Left kidney (tissue), 1 donor: ENCODE measurements at regions not wholly inside any gene's neighbourhood (a gene's known extent, or its start where the extent isn't known, plus 50 kb on each side); places are given as distances from the start of the nearest gene placed in this dataset.

Source experiments
- DNase-seq: peaks from one replicate; pipeline ENCODE4 v3.0.0-alpha.2; 2013

DNA sequence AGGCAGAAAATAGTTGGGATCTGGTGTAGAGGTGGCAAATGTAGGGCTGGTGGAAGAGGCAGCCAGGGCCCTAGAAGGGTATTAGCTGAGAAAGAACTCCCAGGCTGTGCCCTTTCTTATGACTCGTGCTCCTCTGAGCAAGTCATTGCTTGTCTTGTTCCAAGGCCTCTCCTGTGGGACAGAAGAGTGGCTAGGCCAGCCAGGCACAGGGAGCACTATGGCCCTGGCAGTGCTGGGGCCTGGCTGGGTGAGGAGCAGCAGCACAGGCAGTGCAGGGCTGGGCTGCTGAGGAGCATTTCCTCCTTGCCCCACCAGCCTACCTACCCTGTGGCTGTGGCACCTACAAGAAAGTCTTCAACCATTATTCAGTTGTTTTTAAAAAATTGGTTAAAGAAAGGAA, 298.5 kb upstream of the NR3C2 start:
- no peak for DNase-seq

- no peak for DNase-seq
These were observed 295.0 kb upstream of the NR3C2 start for GRCh38 chr4:148737061-148737770.

DNA sequence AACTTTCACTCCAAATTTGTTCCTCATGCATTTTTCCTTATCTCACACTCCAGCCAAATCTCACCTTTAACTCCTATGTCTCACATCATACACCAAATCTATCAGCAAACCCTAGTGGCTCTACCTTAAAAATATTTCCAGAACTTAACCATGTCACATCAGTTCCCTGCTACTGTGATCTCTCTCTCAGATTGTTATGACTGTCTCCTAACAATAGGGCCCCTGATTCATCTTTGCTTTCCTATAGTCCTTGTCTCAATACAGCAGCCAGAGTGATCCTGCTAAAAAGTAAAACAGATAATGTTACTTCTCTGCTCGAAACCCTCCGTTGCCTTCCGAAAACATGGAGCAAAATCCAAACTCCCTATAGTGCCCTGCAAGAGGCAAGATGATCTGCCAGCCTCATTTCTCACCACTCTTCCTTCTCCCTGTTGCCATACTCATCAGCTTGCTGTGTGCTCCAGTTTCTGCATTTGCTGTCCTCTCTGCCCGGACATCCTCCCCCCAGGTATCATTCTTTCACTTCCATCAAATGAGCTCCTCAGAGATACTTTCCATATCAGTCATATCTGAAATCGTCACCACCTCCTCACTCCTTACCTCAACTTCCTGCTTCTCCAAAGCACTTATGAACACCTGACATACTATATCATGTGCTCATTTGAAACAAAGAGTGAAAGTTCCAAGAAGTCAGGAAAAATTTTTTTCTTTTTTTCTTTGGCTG, 293.4 kb upstream of the NR3C2 start:
- no peak for DNase-seq

GRCh38 chr4:148730766-148731165, 288.6 kb upstream of the NR3C2 start:
- DNase-seq = peak; percentile 6

DNA sequence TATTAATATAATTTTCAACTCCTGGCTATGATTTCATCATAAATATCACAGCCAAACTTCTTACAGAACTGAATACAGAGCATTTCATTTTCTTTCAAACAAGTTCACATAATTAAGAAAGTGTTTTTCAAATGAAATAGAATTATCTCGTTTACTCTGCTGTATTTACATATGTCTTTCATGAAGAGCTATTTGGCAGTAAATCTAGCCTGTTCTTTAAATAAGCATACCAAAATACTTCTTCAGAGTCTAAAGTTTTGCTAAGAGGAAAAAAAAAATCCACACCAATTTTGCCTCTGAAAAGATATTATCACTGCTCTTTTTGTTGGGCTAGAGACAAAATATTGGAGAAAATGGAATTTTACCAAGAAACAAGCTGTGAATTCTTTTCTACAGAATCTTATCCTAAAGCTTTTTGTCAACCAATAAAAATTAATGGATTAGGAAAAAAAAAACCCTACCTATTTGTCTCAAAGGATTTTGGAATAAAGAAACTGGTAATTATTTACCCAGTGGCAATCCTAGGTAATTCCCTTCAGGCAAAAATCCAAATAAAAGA, 287.9 kb upstream of the NR3C2 start:
- DNase-seq = no peak

- no peak for DNase-seq
These were observed 275.8 kb upstream of the NR3C2 start for GRCh38 chr4:148717988-148718387.

- DNase-seq = peak; percentile 19
These were observed 274.3 kb upstream of the NR3C2 start for GRCh38 chr4:148716431-148717052.

GRCh38 chr4:148704291-148704690, 262.1 kb upstream of the NR3C2 start:
- no peak for DNase-seq

- no peak for DNase-seq
These were observed 252.5 kb upstream of the NR3C2 start for GRCh38 chr4:148694702-148695101.

DNA sequence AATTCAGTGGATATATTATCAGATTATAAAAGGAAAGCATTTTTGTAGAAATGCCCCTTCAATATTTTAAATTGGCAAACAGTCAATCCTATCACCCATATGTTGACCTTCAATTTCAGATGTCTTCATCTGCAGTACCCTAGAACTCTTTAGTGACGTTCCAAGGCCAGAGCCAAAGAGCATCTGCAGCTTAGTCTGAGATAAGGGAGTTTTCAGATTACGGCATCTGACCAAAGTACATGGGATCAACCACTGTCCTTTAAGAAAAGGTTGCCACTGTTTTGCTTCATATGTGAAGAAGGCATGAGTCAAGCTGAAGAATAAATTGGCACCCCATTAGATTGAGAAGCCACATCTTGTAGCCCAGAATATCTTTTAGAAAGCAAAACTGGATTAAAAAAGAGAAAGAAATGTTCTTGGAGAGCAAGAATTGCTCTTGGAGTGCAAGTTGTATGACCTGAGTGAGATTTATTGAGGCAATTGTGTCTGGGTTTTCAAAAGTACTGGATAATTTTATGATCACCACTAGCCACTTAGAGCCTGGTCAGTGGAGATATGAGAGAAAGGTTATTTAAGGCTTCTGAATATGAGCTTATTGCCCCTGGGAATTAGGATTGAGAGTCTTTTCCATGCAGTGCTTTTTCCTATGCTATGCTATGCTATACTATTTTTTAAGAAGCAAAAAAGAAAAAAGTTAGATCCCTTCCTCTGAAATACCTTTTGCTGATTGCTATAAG, 251.9 kb upstream of the NR3C2 start:
- no peak for DNase-seq

DNA sequence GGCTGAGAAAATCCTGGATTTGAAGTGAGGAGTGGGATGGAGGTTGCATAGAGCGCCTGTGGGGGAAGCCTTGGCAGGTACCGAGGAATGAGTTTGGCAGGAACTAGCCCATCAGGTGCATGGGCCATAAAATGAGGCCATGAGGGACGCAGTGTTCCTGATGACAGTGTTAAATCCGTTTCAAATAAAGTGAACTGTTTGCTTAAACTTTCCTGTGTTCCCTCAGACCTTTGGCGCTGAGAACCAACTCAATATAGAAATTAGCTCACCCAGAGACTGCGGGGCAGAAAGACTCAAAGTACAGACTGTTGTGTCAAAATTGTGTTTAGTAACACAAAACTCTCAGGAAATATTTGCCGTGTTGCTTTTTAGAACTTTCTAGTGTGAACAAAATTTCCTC, 250.0 kb upstream of the NR3C2 start:
- DNase-seq = no peak

DNA sequence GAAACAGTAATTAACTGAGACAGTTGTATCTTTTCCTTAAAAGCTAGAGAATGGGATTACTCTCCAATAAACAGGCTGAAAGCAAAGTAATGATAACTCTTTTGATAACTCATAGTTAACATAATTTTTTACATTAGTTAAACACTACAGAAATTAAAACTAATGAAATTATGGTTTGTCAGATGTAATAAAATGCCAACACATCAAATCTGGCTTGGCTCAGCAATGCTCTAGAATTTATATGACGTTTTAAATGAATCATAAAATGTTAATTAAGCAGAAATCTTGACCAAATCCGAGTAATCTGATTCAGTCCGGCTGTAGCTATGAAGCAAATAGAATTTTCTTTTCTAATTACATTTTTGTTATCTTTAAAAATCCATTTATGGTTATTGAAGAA, 244.2 kb upstream of the NR3C2 start:
- no peak for DNase-seq

DNA sequence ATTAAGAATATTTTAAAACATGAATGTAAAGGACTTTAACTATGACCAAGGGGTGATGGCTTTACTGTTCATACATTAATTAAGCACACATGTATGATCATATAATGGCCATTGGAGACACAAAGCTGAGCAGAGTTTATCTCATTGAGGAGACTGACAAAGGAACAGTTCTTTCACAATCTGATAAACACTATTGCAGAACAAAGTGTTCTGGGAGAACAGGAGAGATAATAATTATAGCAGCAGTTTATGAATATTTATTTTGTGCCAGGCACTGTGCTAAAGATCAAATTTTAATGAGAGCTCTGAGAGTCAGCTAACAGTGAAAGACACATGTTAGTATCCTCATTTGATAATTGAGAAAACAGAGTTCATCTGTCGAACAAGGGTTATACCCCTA, 242.4 kb upstream of the NR3C2 start:
- no peak for DNase-seq

DNA sequence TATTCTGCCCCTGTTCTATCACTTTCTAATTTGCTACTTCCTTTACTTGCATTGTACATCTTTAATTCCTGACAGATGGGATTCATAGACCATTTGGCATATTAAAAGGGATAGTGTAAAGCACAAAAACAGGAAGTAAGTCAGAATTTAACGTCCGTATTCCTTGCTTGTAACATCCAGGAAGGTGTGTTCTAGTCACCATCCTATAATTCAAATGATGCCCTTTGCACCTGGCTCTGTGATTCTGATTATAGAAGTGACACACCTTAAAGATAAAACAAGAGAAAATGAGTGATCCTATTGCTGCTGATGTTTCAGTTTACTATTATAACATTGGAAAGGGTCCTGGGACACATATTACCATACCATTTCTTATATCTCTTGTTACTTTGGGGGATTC, 238.7 kb upstream of the NR3C2 start:
- DNase-seq = no peak

DNA sequence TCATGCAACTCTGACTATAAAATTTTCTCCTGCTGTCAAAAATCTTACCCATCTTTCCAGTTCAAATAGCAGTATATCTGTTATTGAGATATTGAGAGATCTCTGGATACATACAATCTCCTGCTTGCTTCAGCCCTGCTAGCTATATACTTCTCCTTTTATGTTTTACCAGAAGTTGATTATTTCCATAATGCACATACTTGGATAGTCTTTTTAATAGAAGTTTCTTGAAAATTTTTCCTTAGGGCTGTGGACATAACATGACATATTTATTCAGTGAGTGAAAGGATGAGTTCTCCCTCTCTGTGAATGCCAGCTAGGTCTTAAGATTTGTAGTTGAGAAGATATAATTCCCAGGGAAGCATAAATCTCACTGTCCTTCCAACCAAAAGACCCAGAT, 234.1 kb upstream of the NR3C2 start:
- no peak for DNase-seq

GRCh38 chr4:148674876-148675275, 232.7 kb upstream of the NR3C2 start:
- DNase-seq = no peak

DNA sequence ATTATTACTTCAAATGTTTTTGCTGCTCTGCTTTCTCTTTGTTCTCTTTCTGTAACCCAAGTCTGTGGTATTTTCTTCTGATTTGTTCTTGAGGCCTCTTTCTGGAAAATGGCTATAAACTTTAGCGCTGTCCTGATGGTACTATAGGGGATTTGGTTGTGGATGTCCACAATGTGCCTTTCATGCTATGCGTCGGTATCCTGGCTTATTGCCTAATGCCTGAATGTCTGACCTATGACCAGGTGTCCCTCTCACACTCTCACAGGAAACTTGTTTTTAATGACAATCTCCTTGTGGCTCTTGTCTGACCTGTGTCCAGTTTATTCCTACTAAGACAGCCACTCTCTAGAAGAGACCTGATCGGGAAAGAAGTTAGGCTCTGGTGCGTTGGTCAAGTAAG, 222.4 kb upstream of the NR3C2 start:
- no peak for DNase-seq

- DNase-seq = no peak
These were observed 211.9 kb upstream of the NR3C2 start for GRCh38 chr4:148654131-148654530.

GRCh38 chr4:148653681-148654080, 211.5 kb upstream of the NR3C2 start:
- DNase-seq = no peak

DNA sequence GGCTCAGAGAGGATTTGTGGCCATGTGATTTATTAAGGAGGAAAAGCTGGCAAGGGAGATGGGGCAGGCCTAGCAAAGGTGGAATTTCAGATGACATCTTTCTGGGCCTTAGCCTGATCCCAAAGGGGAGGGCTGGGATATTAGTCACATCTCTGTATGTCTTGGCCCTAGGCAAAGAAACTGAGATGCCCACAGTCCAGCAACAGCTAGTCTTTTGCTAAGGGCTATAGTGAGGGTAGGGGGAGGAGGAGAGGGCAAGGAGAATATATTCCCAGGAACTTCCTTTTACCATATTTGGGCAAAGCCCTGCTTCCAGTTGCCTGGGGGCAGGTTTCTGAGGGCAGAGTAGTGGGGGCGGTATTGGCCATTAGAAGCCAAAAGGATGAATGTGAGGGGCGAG, 209.8 kb upstream of the NR3C2 start:
- DNase-seq = no peak

GRCh38 chr4:148649652-148650331, 207.6 kb upstream of the NR3C2 start:
- no peak for DNase-seq

DNA sequence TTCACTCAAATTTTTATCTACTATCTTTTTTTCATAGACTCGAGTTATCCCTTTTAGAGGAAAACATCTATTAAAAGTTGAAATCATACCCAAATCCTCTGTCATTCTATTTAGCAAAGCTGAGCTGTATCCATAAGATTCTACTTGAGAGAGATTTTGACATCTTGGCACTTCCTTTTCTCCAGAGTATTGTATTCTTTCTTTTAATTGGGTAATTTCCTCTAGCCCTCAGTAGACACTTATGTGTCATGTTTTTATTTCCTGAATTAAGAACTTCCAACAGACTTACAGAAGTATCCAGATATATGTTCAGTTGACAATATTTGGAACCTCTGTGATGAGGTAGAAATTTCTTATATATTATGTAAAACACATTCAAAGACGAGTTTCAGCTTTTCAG, 201.6 kb upstream of the NR3C2 start:
- no peak for DNase-seq
